K562 (cell line): ENCODE measurements at regions not wholly inside any gene's neighbourhood (a gene's known extent, or its start where the extent isn't known, plus 50 kb on each side); places are given as distances from the start of the nearest gene placed in this dataset.

Experiments
- ARHGAP35 ChIP-seq: fragments of 450-650 bp; IDR thresholded peaks from 2 replicates; pipeline ENCODE4 v1.6.1; 2018; ENCODE audit not compliant: partially characterized antibody
- ARID1B ChIP-seq: fragments of 450-650 bp; IDR thresholded peaks from 2 replicates; pipeline ENCODE4 v1.6.1; 2016; ENCODE audit warnings: antibody characterized with exemption, mild to moderate bottlenecking, inconsistent platforms
- BRF1 ChIP-seq: IDR thresholded peaks from 3 replicates; pipeline ENCODE4 v1.6.1; 2011; ENCODE audit warnings: borderline replicate concordance, mild to moderate bottlenecking; ENCODE audit not compliant: insufficient read length; ENCODE audit errors: extremely low read depth
- CBX8 ChIP-seq: fragments of 200-600 bp; sonication (generic); IDR thresholded peaks from 2 replicates; pipeline ENCODE4 v1.6.1; 2012; ENCODE audit warnings: borderline replicate concordance, mixed run types, low read depth, mild to moderate bottlenecking, moderate library complexity, mixed read lengths, low read length, control low read depth, inconsistent platforms; ENCODE audit not compliant: poor library complexity, severe bottlenecking; ENCODE audit errors: extremely low read depth
- CC2D1A ChIP-seq: fragments of 450-650 bp; IDR thresholded peaks from 2 replicates; pipeline ENCODE4 v1.6.1; 2017; ENCODE audit warnings: mild to moderate bottlenecking
- CHAMP1 ChIP-seq: fragments of 450-650 bp; IDR thresholded peaks from 2 replicates; pipeline ENCODE4 v1.6.1; 2016; ENCODE audit warnings: mild to moderate bottlenecking
- E2F8 ChIP-seq: fragments of 450-650 bp; IDR thresholded peaks from 2 replicates; pipeline ENCODE4 v1.7.1; 2018; ENCODE audit warnings: mild to moderate bottlenecking, low read depth; ENCODE audit not compliant: partially characterized antibody
- MAFG ChIP-seq: fragments of 450-650 bp; conservative IDR thresholded peaks from 2 replicates; pipeline ENCODE4 v1.6.1; 2016; ENCODE audit warnings: missing genetic modification characterization, missing compliant biosample characterization
- MAZ ChIP-seq, 2 experiments: fragments of 450-650 bp in 1 of 2; sonication (generic) in 1 of 2; formaldehyde crosslinking; IDR thresholded peaks in 1 of 2; conservative IDR thresholded peaks in 1 of 2; 2 replicates each; pipeline versions ENCODE4 v1.4.0 to v1.5.0; 2020; ENCODE audit warnings: mild to moderate bottlenecking in 1 of 2, missing genetic modification reagents in 1 of 2
- NR2C2 ChIP-seq, 2 experiments: fragments of 200-800 bp in 1 of 2; sonication (Bioruptor generic) in 1 of 2; sonication (generic) in 1 of 2; formaldehyde crosslinking in 1 of 2; IDR thresholded peaks; 2 replicates each; pipeline versions ENCODE4 v1.6.1 to v1.8.0; 2016 to 2022; ENCODE audit warnings: mild to moderate bottlenecking in 1 of 2, missing compliant biosample characterization in 1 of 2, missing genetic modification characterization in 1 of 2, missing genetic modification reagents in 1 of 2
- PATZ1 ChIP-seq: fragments of 250-450 bp; sonication (Bioruptor Pico); IDR thresholded peaks from 2 replicates; pipeline ENCODE4 v1.5.0; 2020; ENCODE audit warnings: mild to moderate bottlenecking, borderline replicate concordance
- RAD21 ChIP-seq, 2 experiments: fragments of 250-450 bp in 1 of 2; fragments of 450-650 bp in 1 of 2; sonication (Bioruptor Pico) in 1 of 2; formaldehyde crosslinking in 1 of 2; IDR thresholded peaks in 1 of 2; conservative IDR thresholded peaks in 1 of 2; 2 replicates each; pipeline versions ENCODE4 v1.4.0 to v1.8.0; 2020 to 2022; ENCODE audit warnings: mild to moderate bottlenecking in 2 of 2, moderate library complexity in 1 of 2
- RBM25 ChIP-seq: fragments of 200-400 bp; formaldehyde crosslinking; IDR thresholded peaks from 2 replicates; pipeline ENCODE4 v1.6.1; 2018; ENCODE audit warnings: low read length, low read depth, moderate library complexity; ENCODE audit not compliant: severe bottlenecking
- RHOXF2B ChIP-seq: fragments of 250-450 bp; sonication (Bioruptor Pico); conservative IDR thresholded peaks from 2 replicates; pipeline ENCODE4 v1.5.1; 2021
- RNF2 ChIP-seq: sonication (generic); IDR thresholded peaks from 2 replicates; pipeline ENCODE4 v1.6.1; 2016
- SMAD3 ChIP-seq: fragments of 450-650 bp; formaldehyde crosslinking; conservative IDR thresholded peaks from 2 replicates; pipeline ENCODE4 v1.4.0; 2020; ENCODE audit warnings: mild to moderate bottlenecking
- ZNF12 ChIP-seq: sonication (generic); formaldehyde crosslinking; IDR thresholded peaks from 2 replicates; pipeline ENCODE4 v1.4.0; 2020; ENCODE audit warnings: mild to moderate bottlenecking, missing genetic modification reagents
- ZNF217 ChIP-seq: sonication (generic); formaldehyde crosslinking; IDR thresholded peaks from 2 replicates; pipeline ENCODE4 v1.8.0; 2022; ENCODE audit warnings: mild to moderate bottlenecking, missing genetic modification reagents
- ZNF695 ChIP-seq: fragments of 450-650 bp; formaldehyde crosslinking; IDR thresholded peaks from 2 replicates; pipeline ENCODE4 v1.4.0; 2020; ENCODE audit warnings: mild to moderate bottlenecking, moderate library complexity

GRCh38 chr5:138702166-138703077 is 50.8 kb upstream of the CTNNA1 start (continued):
- TF ChIP-seq RHOXF2B (CRISPR knock-in tag) (no peak), ARID1B (peak; percentile 40; the same call in 1 of the 2 replicates), CHAMP1 (no peak), NR2C2 (CRISPR knock-in tag; IDR thresholded peaks at IDR 0.05) (no peak), NR2C2 (tag; IDR thresholded peaks at IDR 0.05) (peak; percentile 66; the same call in 1 of the 2 replicates), ZNF695 (CRISPR knock-in tag) (no peak), BRF1 (no peak), MAFG (tag) (no peak), RBM25 (no peak), CBX8 (no peak), RNF2 (no peak), RAD21 (CRISPR knock-in tag; conservative IDR thresholded peaks at IDR 0.05 in 1 of 2, IDR thresholded peaks at IDR 0.05 in 1 of 2) (peak; percentile 16 to 51; a peak in 2 of 4 replicates), PATZ1 (no peak), MAZ (CRISPR knock-in tag; conservative IDR thresholded peaks at IDR 0.05 in 1 of 2, IDR thresholded peaks at IDR 0.05 in 1 of 2) (peak in 1 of 2 experiments; percentile 59; a peak in 1 of 4 replicates), SMAD3 (CRISPR knock-in tag) (no peak), E2F8 (no peak), ZNF217 (CRISPR knock-in tag) (no peak), ZNF12 (CRISPR knock-in tag) (no peak), ARHGAP35 (no peak), CC2D1A (no peak)
